Tibial artery (tissue), 4 donors: ENCODE measurements at regions not wholly inside any gene's neighbourhood (a gene's known extent, or its start where the extent isn't known, plus 50 kb on each side); places are given as distances from the start of the nearest gene placed in this dataset.

Experiments used
- DNase-seq, 2 donors: peaks; one replicate each; pipeline ENCODE4 v3.0.0-alpha.2; 2019
- H3K27ac ChIP-seq, 2 donors: fragments of 200-600 bp; sonication (generic) in 1 of 2; 1 replicate in 1 of 2; 2 replicates in 1 of 2; pipeline ENCODE4 v1.5.1; 2018 to 2019; ENCODE audit warnings: mild to moderate bottlenecking in 1 of 2
- H3K27me3 ChIP-seq, 2 donors: fragments of 200-600 bp; sonication (generic) in 1 of 2; one replicate each; pipeline versions ENCODE4 v1.5.1 to v1.6.0; 2016 to 2019
- H3K36me3 ChIP-seq, 3 donors: fragments of 200-600 bp; sonication (generic) in 2 of 3; one replicate each; pipeline ENCODE4 v1.5.1; 2016 to 2019; ENCODE audit warnings: mild to moderate bottlenecking in 2 of 3
- H3K4me1 ChIP-seq, 4 donors: fragments of 200-600 bp; sonication (generic) in 2 of 4; 1 replicate in 3 of 4; 2 replicates in 1 of 4; pipeline ENCODE4 v1.5.1; 2016 to 2019
- H3K4me3 ChIP-seq, 2 donors: fragments of 200-600 bp; sonication (generic) in 1 of 2; 1 replicate in 1 of 2; 2 replicates in 1 of 2; pipeline ENCODE4 v1.5.1; 2018 to 2019; ENCODE audit warnings: mild to moderate bottlenecking in 2 of 2
- H3K9me3 ChIP-seq, 3 donors: fragments of 200-600 bp; sonication (generic) in 1 of 3; one replicate each; pipeline ENCODE4 v1.5.1; 2016 to 2019
- intact Hi-C: fragments of 100-400 bp; cut with DNase I; formaldehyde crosslinking; loops from one replicate; pipeline ENCODE4 v1.15.0; 2023; ENCODE audit warnings: low total_unique reads
- TF ChIP-seq, protein P1 (sequence below), 2 experiments: fragments of 200-600 bp in 1 of 2; fragments of 450-650 bp in 1 of 2; IDR thresholded peaks; one replicate each; pipeline ENCODE4 v1.5.1; 2017 to 2019; ENCODE audit warnings: antibody characterized with exemption in 2 of 2, mild to moderate bottlenecking in 1 of 2, moderate library complexity in 1 of 2

DNA sequence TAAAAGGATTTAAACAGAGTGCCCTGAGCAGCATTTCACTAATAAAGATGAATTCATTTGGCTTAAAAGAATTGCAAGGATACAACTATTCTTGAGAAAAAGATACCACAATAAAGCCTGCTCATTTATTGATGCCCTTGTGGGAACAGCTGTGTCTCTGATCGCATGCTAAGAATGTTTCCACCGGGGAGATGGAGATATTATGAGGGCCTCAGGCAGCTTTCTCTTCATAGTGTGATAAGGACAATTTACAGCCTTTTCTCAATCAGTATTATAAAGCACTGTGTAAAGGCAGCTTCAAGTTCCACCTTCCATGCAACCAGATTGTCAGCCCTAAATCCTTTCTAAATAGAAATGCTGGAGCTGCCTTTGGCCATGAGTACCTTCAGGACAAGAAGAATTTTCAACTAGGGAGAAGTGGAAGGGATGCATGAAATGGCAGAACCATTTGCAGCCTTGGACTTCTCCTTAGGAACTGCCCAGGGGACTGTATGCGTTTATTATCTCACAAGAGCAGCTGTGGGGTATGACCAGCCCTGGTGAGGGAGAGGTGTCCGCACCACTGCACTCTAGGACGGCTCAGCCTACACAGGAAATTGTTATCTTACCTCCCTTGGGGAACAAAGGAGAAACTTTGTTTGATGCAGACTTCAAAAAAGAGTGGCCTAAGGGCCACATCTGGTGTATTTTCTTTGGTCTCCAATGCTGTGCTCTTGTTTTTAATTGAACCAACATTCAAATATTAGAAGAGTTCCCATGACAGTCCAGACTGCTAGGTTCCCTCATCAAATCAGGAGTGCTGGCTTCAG, 116.9 kb upstream of the PCGF5 start:
- intact Hi-C loops, result no loop called here
- no peak for DNase-seq
- Histone ChIP-seq H3K9me3 (peaks cover 0 to 3% (median 0%) of the 10 kb centered on the region in 3 donors), H3K4me3 (no peak overlapping the region), H3K36me3 (no peaks in the 10 kb centered on the region), H3K27ac (peak overlapping the region in 1 of 2 donors; percentile 19), H3K27me3 (no peaks in the 10 kb centered on the region), H3K4me1 (peaks cover 0 to 33% (median 10%) of the 10 kb centered on the region in 4 donors)
- TF ChIP-seq, protein P1, sequence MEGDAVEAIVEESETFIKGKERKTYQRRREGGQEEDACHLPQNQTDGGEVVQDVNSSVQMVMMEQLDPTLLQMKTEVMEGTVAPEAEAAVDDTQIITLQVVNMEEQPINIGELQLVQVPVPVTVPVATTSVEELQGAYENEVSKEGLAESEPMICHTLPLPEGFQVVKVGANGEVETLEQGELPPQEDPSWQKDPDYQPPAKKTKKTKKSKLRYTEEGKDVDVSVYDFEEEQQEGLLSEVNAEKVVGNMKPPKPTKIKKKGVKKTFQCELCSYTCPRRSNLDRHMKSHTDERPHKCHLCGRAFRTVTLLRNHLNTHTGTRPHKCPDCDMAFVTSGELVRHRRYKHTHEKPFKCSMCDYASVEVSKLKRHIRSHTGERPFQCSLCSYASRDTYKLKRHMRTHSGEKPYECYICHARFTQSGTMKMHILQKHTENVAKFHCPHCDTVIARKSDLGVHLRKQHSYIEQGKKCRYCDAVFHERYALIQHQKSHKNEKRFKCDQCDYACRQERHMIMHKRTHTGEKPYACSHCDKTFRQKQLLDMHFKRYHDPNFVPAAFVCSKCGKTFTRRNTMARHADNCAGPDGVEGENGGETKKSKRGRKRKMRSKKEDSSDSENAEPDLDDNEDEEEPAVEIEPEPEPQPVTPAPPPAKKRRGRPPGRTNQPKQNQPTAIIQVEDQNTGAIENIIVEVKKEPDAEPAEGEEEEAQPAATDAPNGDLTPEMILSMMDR (IDR thresholded peaks at IDR 0.05), result no peak

DNA sequence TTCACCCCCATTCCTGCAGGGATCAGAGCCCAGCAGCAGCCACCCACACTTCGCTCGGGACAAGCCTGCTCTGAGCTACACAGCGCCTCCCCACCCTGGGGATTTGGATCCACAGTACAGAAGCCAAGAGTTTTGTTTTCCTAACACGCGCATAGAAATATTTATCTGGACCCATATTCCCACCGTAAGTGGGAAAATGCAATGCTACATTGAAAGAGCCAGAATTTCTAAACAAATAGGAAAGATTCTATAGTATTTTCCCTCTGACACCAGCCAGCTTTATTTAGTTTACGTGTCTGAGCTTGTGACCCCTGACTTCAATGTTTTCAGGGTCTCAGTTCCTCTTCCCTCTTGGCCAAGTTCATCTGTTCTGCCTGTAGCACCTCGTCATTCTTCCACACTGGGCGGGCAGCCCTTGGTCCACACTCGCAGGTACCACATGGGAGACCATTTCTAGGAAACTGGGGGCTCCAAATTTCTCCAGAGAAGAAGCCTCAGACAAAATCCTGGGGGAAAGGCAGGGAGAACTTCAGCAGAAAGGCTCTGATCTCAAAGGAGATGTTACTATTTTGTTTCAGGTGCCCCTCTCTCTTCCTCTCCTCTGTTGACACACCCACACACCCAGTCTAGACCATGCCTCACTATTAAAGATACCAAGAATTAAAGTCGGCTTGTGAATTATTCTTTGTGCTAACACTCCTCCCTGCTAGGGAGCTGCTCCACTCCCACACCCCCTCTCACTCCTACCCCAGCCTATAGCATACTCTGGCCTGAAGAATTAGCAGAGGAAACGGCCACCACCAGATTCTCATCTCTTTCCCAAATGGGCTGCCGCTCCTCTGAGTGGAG, 116.0 kb upstream of the PCGF5 start:
- no peaks in the 10 kb centered on the region for H3K27me3 ChIP-seq
- no peaks in the 10 kb centered on the region for H3K36me3 ChIP-seq
- H3K27ac ChIP-seq, result peak overlapping the region in 1 of 2 donors; percentile 19
- intact Hi-C loops, result no loop called here
- H3K4me1 ChIP-seq, result peaks cover 0 to 33% (median 10%) of the 10 kb centered on the region in 4 donors
- no peak for DNase-seq
- no peak overlapping the region for H3K4me3 ChIP-seq
- peaks cover 0 to 3% (median 0%) of the 10 kb centered on the region in 3 donors for H3K9me3 ChIP-seq
- TF ChIP-seq, protein P1 (IDR thresholded peaks at IDR 0.05), result no peak

DNA sequence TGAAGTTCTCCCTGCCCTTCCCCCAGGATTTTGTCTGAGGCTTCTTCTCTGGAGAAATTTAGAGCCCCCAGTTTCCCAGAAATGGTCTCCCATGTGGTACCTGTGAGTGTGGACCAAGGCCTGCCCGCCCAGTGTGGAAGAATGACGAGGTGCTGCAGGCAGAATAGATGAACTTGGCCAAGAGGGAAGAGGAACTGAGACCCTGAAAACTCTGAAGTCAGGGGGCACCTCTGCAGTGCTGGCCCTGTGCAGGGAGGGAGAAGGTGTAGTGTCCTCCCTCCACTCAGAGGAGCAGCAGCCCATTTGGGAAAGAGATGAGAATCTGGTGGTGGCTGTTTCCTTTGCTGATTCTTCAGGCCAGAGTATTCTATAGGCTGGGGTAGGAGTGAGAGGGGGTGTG, 115.2 kb upstream of the PCGF5 start:
- no peak for DNase-seq
- Histone ChIP-seq H3K27ac (no peak overlapping the region), H3K4me1 (peaks cover 0 to 33% (median 10%) of the 10 kb centered on the region in 4 donors), H3K4me3 (no peak overlapping the region), H3K27me3 (no peaks in the 10 kb centered on the region), H3K36me3 (no peaks in the 10 kb centered on the region), H3K9me3 (peaks cover 0 to 3% (median 0%) of the 10 kb centered on the region in 3 donors)
- TF ChIP-seq, protein P1 (IDR thresholded peaks at IDR 0.05), result no peak
- intact Hi-C loops, result no loop called here

DNA sequence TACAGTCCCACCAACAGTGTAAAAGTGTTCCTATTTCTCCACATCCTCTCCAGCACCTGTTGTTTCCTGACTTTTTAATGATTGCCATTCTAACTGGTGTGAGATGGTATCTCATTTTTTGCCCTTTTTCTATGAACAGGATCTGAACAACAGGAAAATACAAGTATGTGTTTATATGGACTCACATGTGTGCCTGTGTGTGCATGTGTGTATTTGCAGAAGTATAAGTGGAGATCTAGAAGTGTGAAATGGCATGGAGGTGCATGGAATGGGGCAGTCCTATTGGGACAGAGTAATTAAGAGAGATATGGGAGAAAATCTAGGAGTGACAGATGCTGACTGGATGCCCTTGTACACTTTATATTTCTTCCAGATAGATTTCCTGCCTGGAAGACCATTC, 111.6 kb upstream of the PCGF5 start:
- Histone ChIP-seq H3K4me3 (no peak overlapping the region), H3K9me3 (peaks cover 0 to 3% (median 0%) of the 10 kb centered on the region in 3 donors), H3K27ac (no peak overlapping the region), H3K4me1 (peaks cover 0 to 15% (median 11%) of the 10 kb centered on the region in 4 donors), H3K27me3 (no peaks in the 10 kb centered on the region), H3K36me3 (no peaks in the 10 kb centered on the region)
- intact Hi-C loops, result no loop called here
- DNase-seq, result no peak
- TF ChIP-seq, protein P1 (IDR thresholded peaks at IDR 0.05), result no peak

DNA sequence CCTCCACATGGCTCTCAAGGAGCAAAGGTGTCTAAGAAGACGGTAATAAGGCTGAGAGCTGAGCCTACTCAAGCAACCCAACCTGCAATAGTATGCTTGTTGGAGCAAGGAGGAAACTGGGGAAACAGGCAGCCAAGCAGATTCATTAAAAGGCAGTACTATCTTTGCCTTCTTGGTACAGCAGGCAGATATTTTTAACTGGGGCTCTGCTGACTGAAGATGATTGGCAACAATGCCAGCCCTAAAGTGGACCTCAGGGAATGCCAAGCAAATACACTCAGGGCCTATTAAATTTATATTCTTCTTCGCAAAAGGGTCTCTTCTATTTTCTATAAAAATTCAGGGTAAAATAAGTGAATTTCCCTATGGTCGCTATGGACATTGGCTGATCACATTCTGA, 109.4 kb upstream of the PCGF5 start:
- TF ChIP-seq, protein P1 (IDR thresholded peaks at IDR 0.05), result no peak
- DNase-seq, result no peak
- intact Hi-C loops, result no loop called here
- Histone ChIP-seq H3K36me3 (no peaks in the 10 kb centered on the region), H3K27me3 (no peaks in the 10 kb centered on the region), H3K4me3 (no peak overlapping the region), H3K9me3 (peaks cover 0 to 3% (median 0%) of the 10 kb centered on the region in 3 donors), H3K4me1 (peaks cover 0 to 7% (median 5%) of the 10 kb centered on the region in 4 donors), H3K27ac (no peak overlapping the region)
